ENCODE measurements at regions not wholly inside any gene's neighbourhood (a gene's known extent, or its start where the extent isn't known, plus 50 kb on each side); places are given as distances from the start of the nearest gene placed in this dataset.

DNA sequence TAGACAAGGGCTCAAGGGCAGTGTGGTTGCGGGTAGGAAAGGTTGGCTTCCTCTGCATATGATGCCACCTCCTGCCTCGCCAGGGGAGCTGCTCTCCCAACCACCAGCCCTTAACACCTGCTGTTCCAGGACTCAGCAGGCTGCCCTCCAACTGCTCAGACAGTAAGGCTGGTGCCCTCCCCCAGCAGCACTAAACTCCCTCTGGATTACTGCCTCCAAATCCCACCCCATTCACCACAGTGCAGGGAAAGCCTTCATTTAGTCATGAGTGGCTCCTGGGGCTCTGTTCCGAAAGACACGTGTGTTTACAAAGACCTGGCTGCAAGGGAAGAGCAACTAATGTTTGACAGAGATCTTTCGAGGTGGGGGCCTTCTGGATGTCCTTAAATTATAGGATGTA lies 437.2 kb upstream of the MKI67 start:
- no peak overlapping the region for H3K27ac ChIP-seq
- no peak for TF ChIP-seq EP300 (IDR thresholded peaks at IDR 0.05)
- TF ChIP-seq, protein P1, sequence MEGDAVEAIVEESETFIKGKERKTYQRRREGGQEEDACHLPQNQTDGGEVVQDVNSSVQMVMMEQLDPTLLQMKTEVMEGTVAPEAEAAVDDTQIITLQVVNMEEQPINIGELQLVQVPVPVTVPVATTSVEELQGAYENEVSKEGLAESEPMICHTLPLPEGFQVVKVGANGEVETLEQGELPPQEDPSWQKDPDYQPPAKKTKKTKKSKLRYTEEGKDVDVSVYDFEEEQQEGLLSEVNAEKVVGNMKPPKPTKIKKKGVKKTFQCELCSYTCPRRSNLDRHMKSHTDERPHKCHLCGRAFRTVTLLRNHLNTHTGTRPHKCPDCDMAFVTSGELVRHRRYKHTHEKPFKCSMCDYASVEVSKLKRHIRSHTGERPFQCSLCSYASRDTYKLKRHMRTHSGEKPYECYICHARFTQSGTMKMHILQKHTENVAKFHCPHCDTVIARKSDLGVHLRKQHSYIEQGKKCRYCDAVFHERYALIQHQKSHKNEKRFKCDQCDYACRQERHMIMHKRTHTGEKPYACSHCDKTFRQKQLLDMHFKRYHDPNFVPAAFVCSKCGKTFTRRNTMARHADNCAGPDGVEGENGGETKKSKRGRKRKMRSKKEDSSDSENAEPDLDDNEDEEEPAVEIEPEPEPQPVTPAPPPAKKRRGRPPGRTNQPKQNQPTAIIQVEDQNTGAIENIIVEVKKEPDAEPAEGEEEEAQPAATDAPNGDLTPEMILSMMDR (IDR thresholded peaks at IDR 0.05) = no peak
- TF ChIP-seq POLR2A (IDR thresholded peaks at IDR 0.05) = no peak
- intact Hi-C loops (cut with DNase I) = no loop called here
- DNase-seq = no peak
- no peak overlapping the region for H3K4me3 ChIP-seq
- H3K27me3 ChIP-seq = no peaks in the 10 kb centered on the region
- no peaks in the 10 kb centered on the region for H3K36me3 ChIP-seq
- H3K4me1 ChIP-seq (ENCODE audit: insufficient read depth) = no peaks in the 10 kb centered on the region
- 90 to 94% (median 90%) methylated on average over 5 of the region's 5 CpGs for WGBS, 3 donors
- H3K9me3 ChIP-seq = no peaks in the 10 kb centered on the region

DNA sequence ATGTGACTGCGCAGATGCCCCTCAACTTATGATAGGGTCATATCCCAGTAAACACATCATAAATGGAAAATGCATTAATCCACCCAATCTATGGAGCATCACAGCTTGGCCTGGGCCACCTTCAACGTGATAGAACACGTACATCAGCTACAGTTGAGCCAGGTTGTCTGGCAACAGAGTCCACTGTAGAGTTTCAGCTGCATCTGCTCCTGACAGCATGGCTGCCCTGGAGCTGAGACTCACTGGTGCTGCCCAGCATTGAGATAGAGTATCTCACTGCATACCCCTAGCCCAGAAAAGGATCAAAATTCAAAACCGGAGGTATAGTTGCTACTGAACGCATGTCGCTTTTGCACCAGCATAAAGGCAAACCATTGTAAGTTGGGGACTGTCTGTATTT lies 437.7 kb upstream of the MKI67 start:
- no peaks in the 10 kb centered on the region for H3K4me1 ChIP-seq (ENCODE audit: insufficient read depth)
- DNase-seq = no peak
- H3K9me3 ChIP-seq = no peaks in the 10 kb centered on the region
- H3K27me3 ChIP-seq = no peaks in the 10 kb centered on the region
- H3K36me3 ChIP-seq = no peaks in the 10 kb centered on the region
- WGBS, 3 donors = 93 to 96% (median 95%) methylated on average over 6 of the region's 6 CpGs
- H3K4me3 ChIP-seq = no peak overlapping the region
- TF ChIP-seq EP300 (IDR thresholded peaks at IDR 0.05) = no peak
- no peak for TF ChIP-seq POLR2A (IDR thresholded peaks at IDR 0.05)
- TF ChIP-seq, protein P1 (IDR thresholded peaks at IDR 0.05) = no peak
- no peak overlapping the region for H3K27ac ChIP-seq
- intact Hi-C loops (cut with DNase I) = no loop called here

GRCh38 chr10:128566361-128566968 lies 440.2 kb upstream of the MKI67 start:
- WGBS, 3 donors = 88 to 92% (median 89%) methylated on average over 13 of the region's 13 CpGs
- DNase-seq = no peak
- intact Hi-C loops (cut with DNase I) = no loop called here
- H3K27me3 ChIP-seq = no peaks in the 10 kb centered on the region
- no peaks in the 10 kb centered on the region for H3K36me3 ChIP-seq
- no peak overlapping the region for H3K4me3 ChIP-seq
- TF ChIP-seq POLR2A (IDR thresholded peaks at IDR 0.05) (no peak), EP300 (IDR thresholded peaks at IDR 0.05) (no peak)
- TF ChIP-seq, protein P1 (IDR thresholded peaks at IDR 0.05) = no peak
- H3K27ac ChIP-seq = no peak overlapping the region
- H3K9me3 ChIP-seq = no peaks in the 10 kb centered on the region
- H3K4me1 ChIP-seq (ENCODE audit: insufficient read depth) = no peaks in the 10 kb centered on the region

- TF ChIP-seq, protein P1 (IDR thresholded peaks at IDR 0.05) = no peak
- TF ChIP-seq EP300 (IDR thresholded peaks at IDR 0.05) (no peak), POLR2A (IDR thresholded peaks at IDR 0.05) (no peak)
- Histone ChIP-seq H3K27me3 (no peaks in the 10 kb centered on the region), H3K9me3 (no peaks in the 10 kb centered on the region), H3K4me3 (no peak overlapping the region), H3K27ac (no peak overlapping the region), H3K4me1 (ENCODE audit: insufficient read depth) (no peaks in the 10 kb centered on the region), H3K36me3 (no peaks in the 10 kb centered on the region)
- 46 to 60% (median 50%) methylated on average over 8 of the region's 8 CpGs for WGBS, 3 donors
- intact Hi-C loops (cut with DNase I) = no loop called here
- no peak for DNase-seq
Observed at GRCh38 chr10:128567551-128567950, 441.3 kb upstream of the MKI67 start.

Data from ovary (tissue), 7 donors.